Mucosa of descending colon (tissue), 3 donors: ENCODE measurements at regions not wholly inside any gene's neighbourhood (a gene's known extent, or its start where the extent isn't known, plus 50 kb on each side); places are given as distances from the start of the nearest gene placed in this dataset.
A peak's percentile ranks its signal among the peaks of the same experiment; 100 is the strongest.

Source experiments
- ATAC-seq: fragments of 200-7000 bp; cut with Tn5 transposase; one replicate; pipeline ENCODE4 v1.9.1; 2020; ENCODE audit warnings: mild to moderate bottlenecking, moderate library complexity
- DNase-seq, 3 donors: peaks; one replicate each; pipeline ENCODE4 v3.0.0-alpha.2; 2020
- H3K36me3 ChIP-seq: fragments of 200-600 bp; one replicate; pipeline ENCODE4 v1.8.0; 2021; ENCODE audit warnings: low read depth, mild to moderate bottlenecking
- H3K4me1 ChIP-seq: fragments of 200-600 bp; one replicate; pipeline ENCODE4 v1.8.0; 2021; ENCODE audit warnings: low read depth, mild to moderate bottlenecking
- H3K4me3 ChIP-seq: fragments of 200-600 bp; one replicate; pipeline ENCODE4 v1.8.0; 2021; ENCODE audit warnings: mild to moderate bottlenecking
- H3K9me3 ChIP-seq: fragments of 200-600 bp; one replicate; pipeline ENCODE4 v1.8.0; 2021; ENCODE audit warnings: mild to moderate bottlenecking
- intact Hi-C, 2 donors: fragments of 100-400 bp; cut with DNase I in 1 of 2; cut with micrococcal nuclease in 1 of 2; formaldehyde crosslinking; loops; one replicate each; pipeline versions ENCODE4 v1.11.0 to v1.11.1; 2022; cut with DNase I, micrococcal nuclease
- TF ChIP-seq, protein P1 (sequence below): fragments of 200-600 bp; IDR thresholded peaks from one replicate; pipeline ENCODE4 v1.8.0; 2022; ENCODE audit warnings: antibody characterized with exemption, mild to moderate bottlenecking
- donor health status: DM: no; HTN: no; CAD: no; lungs with moderate emphysema.
- donor health status: DM: no; HTN: no; CAD: no.
- donor health status: DM: no; HTN: yes; CAD: no.

DNA sequence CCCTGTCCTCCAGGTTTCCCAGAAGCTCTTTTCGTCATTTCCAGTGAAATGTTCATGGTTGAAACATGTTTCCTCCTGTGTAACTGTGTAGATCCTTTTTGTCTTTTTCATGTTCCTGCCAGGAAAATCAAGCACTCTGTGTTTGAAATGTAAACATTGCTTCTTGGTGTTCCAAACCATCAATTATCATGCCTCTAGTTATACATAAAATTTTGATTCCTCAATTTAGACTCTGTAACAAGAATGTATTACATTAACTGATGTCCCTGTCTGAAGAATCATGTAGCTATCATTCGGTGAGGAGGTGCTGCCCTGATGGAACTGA lies 546.3 kb upstream of the CITED2 start:
- no peak for DNase-seq
- TF ChIP-seq, protein P1, sequence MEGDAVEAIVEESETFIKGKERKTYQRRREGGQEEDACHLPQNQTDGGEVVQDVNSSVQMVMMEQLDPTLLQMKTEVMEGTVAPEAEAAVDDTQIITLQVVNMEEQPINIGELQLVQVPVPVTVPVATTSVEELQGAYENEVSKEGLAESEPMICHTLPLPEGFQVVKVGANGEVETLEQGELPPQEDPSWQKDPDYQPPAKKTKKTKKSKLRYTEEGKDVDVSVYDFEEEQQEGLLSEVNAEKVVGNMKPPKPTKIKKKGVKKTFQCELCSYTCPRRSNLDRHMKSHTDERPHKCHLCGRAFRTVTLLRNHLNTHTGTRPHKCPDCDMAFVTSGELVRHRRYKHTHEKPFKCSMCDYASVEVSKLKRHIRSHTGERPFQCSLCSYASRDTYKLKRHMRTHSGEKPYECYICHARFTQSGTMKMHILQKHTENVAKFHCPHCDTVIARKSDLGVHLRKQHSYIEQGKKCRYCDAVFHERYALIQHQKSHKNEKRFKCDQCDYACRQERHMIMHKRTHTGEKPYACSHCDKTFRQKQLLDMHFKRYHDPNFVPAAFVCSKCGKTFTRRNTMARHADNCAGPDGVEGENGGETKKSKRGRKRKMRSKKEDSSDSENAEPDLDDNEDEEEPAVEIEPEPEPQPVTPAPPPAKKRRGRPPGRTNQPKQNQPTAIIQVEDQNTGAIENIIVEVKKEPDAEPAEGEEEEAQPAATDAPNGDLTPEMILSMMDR, result no peak
- intact Hi-C loops, result no loop called here
- no peak for ATAC-seq
- Histone ChIP-seq H3K4me1 (no peaks in the 10 kb centered on the region), H3K9me3 (no peaks in the 10 kb centered on the region), H3K36me3 (no peaks in the 10 kb centered on the region), H3K4me3 (no peak overlapping the region)

DNA sequence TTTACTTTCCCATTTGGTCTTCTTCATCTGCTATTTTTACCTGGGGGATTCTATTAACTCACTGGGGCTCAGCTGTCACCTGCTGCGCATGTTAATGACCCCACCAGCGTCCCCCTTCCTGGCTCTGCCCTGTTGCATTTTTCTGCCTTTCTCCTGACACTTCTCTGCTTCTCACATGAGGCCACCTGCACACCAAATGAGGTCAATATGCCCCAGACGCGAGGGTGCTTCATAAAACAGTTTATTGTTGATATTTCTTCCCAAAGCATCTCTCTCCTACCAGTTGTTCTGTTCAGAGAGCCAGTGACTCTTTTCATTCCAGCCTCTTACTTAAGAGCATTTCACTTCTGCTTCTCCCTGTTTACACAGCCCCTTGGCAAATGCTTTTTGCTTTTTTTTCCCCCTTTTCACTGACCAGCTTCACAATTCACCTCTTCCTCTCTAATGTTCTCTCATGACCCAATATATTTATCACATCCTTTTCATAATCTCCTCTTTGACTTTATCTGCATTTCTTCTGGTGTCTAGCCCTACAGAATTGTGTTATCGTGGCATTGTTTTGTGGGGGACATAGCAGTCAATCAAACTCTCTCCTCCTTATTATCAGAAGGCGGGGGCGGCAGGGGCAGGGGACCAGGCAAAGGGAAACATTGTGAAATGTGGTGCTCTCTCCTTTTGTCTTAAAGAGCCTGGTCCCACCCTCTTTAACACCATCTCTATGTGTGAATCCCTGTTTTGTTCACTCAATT lies 545.8 kb upstream of the CITED2 start:
- intact Hi-C loops, result no loop called here
- peak; percentile 14 for ATAC-seq
- TF ChIP-seq, protein P1, result no peak
- Histone ChIP-seq H3K36me3 (no peaks in the 10 kb centered on the region), H3K9me3 (no peaks in the 10 kb centered on the region), H3K4me1 (no peaks in the 10 kb centered on the region), H3K4me3 (no peak overlapping the region)
- DNase-seq, result no peak

DNA sequence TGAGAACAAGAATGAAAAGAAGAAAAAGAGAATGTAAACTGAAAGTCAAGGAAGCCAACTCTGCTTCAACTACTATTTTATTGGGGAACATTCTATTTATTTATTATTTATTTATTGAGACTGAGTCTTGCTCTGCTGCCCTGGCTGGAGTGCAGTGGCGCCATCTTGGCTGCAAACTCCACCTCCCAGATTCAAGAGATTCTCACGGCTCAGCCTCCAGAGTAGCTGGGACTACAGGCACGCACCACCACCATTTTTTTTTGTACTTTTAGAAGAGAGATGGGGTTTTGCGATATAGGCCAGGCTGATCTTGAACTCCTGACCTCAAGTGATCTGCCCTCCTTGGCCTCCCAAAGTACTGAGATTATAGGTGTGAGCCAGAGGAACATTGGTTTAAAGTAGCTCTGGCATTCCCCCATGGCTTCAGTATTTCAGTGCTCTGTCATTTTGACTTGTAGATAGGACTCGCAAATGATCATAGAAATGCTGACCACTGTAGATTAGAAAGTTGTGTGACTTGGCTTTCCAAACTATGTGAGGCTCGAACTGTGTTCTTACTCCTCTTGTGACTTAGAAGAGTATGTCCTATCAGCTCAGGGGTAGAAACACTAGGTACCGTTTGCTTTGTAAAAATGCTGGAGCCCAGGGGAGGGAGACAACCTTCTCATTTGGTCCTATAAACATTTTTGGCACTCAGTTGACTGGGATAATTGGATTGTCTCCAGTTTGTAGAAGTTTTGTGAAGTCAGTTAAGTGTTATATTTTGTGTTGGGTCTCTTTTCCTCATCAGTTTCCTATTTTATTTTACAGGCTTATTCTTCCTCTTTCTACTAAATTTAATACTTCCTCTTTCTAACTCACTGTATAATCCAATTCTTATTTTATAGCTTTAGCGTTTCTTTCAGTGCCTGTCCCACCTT lies 544.9 kb upstream of the CITED2 start:
- no peak for DNase-seq
- Histone ChIP-seq H3K4me1 (no peaks in the 10 kb centered on the region), H3K9me3 (no peaks in the 10 kb centered on the region), H3K4me3 (no peak overlapping the region), H3K36me3 (no peaks in the 10 kb centered on the region)
- intact Hi-C loops, result no loop called here
- TF ChIP-seq, protein P1, result no peak
- no peak for ATAC-seq

GRCh38 chr6:139917951-139918630 lies 543.6 kb upstream of the CITED2 start:
- no peak for ATAC-seq
- intact Hi-C loops, result no loop called here
- H3K36me3 ChIP-seq, result no peaks in the 10 kb centered on the region

GRCh38 chr6:139914910-139915309 lies 540.5 kb upstream of the CITED2 start:
- no peak for DNase-seq
- ATAC-seq, result peak; percentile 42
- no peaks in the 10 kb centered on the region for H3K36me3 ChIP-seq
- intact Hi-C loops, result no loop called here
- H3K9me3 ChIP-seq, result no peaks in the 10 kb centered on the region
- no peak overlapping the region for H3K4me3 ChIP-seq
- no peaks in the 10 kb centered on the region for H3K4me1 ChIP-seq
- TF ChIP-seq, protein P1, result no peak

More at GRCh38 chr6:139917951-139918630, 543.6 kb upstream of the CITED2 start:
- no peaks in the 10 kb centered on the region for H3K9me3 ChIP-seq
- H3K4me1 ChIP-seq, result no peaks in the 10 kb centered on the region
- TF ChIP-seq, protein P1, result no peak
- no peak for DNase-seq
- H3K4me3 ChIP-seq, result no peak overlapping the region
